AG04449 (cell line): ENCODE measurements at regions not wholly inside any gene's neighbourhood (a gene's known extent, or its start where the extent isn't known, plus 50 kb on each side); places are given as distances from the start of the nearest gene placed in this dataset.

Experiments
- CTCF ChIA-PET: fragments of 350-600 bp; formaldehyde crosslinking; extraction: SDS; loops from one replicate; lab custom pipeline; 2021; ENCODE audit warnings: antibody characterized with exemption; lab: Yijun Ruan, JAX
- POLR2A ChIA-PET: fragments of 400-600, 350-600 bp; formaldehyde crosslinking; extraction: SDS; loops from one replicate; lab custom pipeline; 2020; ENCODE audit warnings: antibody characterized with exemption, inconsistent platforms; lab: Yijun Ruan, JAX
- DNase-seq: peaks from one replicate; pipeline ENCODE4 v3.0.0-alpha.2; 2010; ENCODE audit warnings: low read depth, low spot score
- H3K4me3 ChIP-seq: 2 replicates; pipeline ENCODE4 v1.5.1; 2011; ENCODE audit warnings: low read depth, mild to moderate bottlenecking, control low read depth, low read length
- CTCF ChIP-seq: IDR thresholded peaks from one replicate; pipeline ENCODE4 v1.5.1; 2011; ENCODE audit warnings: mild to moderate bottlenecking, moderate library complexity, low read length, control low read depth, inconsistent platforms; ENCODE audit not compliant: insufficient read depth; ENCODE audit errors: missing control alignments

GRCh38 chr16:48887646-48888210, 277.7 kb upstream of the N4BP1 start:
- H3K4me3 ChIP-seq: no peak overlapping the region
- POLR2A ChIA-PET: no interaction called here
- TF ChIP-seq CTCF: no peak
- CTCF ChIA-PET: no interaction called here
- no peak for DNase-seq

GRCh38 chr16:48885471-48885870, 275.5 kb upstream of the N4BP1 start:
- H3K4me3 ChIP-seq: no peak overlapping the region
- CTCF ChIA-PET: no interaction called here
- TF ChIP-seq CTCF: no peak
- POLR2A ChIA-PET: no interaction called here
- no peak for DNase-seq

GRCh38 chr16:48881272-48881671, 271.3 kb upstream of the N4BP1 start:
- no peak overlapping the region for H3K4me3 ChIP-seq
- no peak for DNase-seq
- ChIA-PET CTCF (no interaction called here), POLR2A (no interaction called here)
- TF ChIP-seq CTCF: no peak

- no peak for DNase-seq
- POLR2A ChIA-PET: no interaction called here
- H3K4me3 ChIP-seq: no peak overlapping the region
- CTCF ChIA-PET: no interaction called here
- no peak for TF ChIP-seq CTCF
These were observed 269.5 kb upstream of the N4BP1 start for GRCh38 chr16:48879223-48880122.

- CTCF ChIA-PET: no interaction called here
- POLR2A ChIA-PET: no interaction called here
- no peak for TF ChIP-seq CTCF
- H3K4me3 ChIP-seq: no peak overlapping the region
- DNase-seq: no peak
These were observed 268.0 kb upstream of the N4BP1 start for GRCh38 chr16:48877946-48878345.

- H3K4me3 ChIP-seq: no peak overlapping the region
- ChIA-PET CTCF (no interaction called here), POLR2A (no interaction called here)
- TF ChIP-seq CTCF: no peak
- DNase-seq: no peak
These were observed 260.2 kb upstream of the N4BP1 start for GRCh38 chr16:48870141-48870540.
